B cell (primary cell): ENCODE measurements at regions not wholly inside any gene's neighbourhood (a gene's known extent, or its start where the extent isn't known, plus 50 kb on each side); places are given as distances from the start of the nearest gene placed in this dataset.

Experiments
- ATAC-seq: fragments of 200-7000 bp; cut with Tn5 transposase; one replicate; pipeline ENCODE4 v1.10.0; 2021; ENCODE audit warnings: low read depth, mild to moderate bottlenecking, moderate number of reproducible peaks, moderate library complexity
- CTCF ChIA-PET: fragments of 350-600 bp; sonication (Branson Sonifier 250); formaldehyde crosslinking; loops from one replicate; lab custom pipeline; 2021; ENCODE audit warnings: antibody characterized with exemption, inconsistent platforms; lab: Charles Lee
- POLR2A ChIA-PET: fragments of 350-600 bp; sonication (Branson Sonifier 250); formaldehyde crosslinking; loops from one replicate; lab custom pipeline; 2021; ENCODE audit warnings: antibody characterized with exemption; lab: Charles Lee
- DNase-seq: peaks from one replicate; pipeline ENCODE4 v3.0.0; 2013
- H2AFZ ChIP-seq: 2 replicates; pipeline ENCODE4 v1.6.1; 2012; ENCODE audit warnings: mild to moderate bottlenecking, low read depth, low read length; ENCODE audit not compliant: insufficient read depth, poor library complexity, severe bottlenecking
- H3K27ac ChIP-seq, 2 donors: 1 replicate in 1 of 2; 2 replicates in 1 of 2; pipeline ENCODE4 v1.5.1; 2012 to 2013; ENCODE audit warnings: low read length in 2 of 2, mild to moderate bottlenecking in 2 of 2, moderate library complexity in 1 of 2
- H3K27me3 ChIP-seq, 4 experiments: fragments of 200-600 bp in 1 of 4; sonication (generic) in 1 of 4; replicated peaks in 1 of 4; 1 replicate in 2 of 4; 2 replicates in 2 of 4; pipeline versions ENCODE4 v1.6.1 to v1.7.0; 2013 to 2016; ENCODE audit warnings: low read length in 3 of 4, mild to moderate bottlenecking in 2 of 4, mixed read lengths in 1 of 4, moderate library complexity in 1 of 4; ENCODE audit not compliant: insufficient read depth in 4 of 4, control insufficient read depth in 3 of 4; ENCODE audit errors: control extremely low read depth in 1 of 4
- H3K36me3 ChIP-seq, 2 experiments: replicated peaks in 1 of 2; 1 replicate in 1 of 2; 2 replicates in 1 of 2; pipeline versions ENCODE4 v1.6.1 to v1.7.1; 2013; ENCODE audit warnings: low read length in 1 of 2; ENCODE audit not compliant: insufficient read depth in 2 of 2, control insufficient read depth in 1 of 2; ENCODE audit errors: control extremely low read depth in 1 of 2, extremely low read depth in 1 of 2
- H3K4me1 ChIP-seq, 2 donors: fragments of 200-600 bp in 1 of 2; sonication (generic) in 1 of 2; 1 replicate in 1 of 2; 2 replicates in 1 of 2; pipeline versions ENCODE4 v1.5.1 to v1.6.1; 2013 to 2017; ENCODE audit warnings: low read length in 2 of 2; ENCODE audit not compliant: control insufficient read depth in 2 of 2, insufficient read depth in 2 of 2
- H3K4me2 ChIP-seq: replicated peaks from 2 replicates; pipeline ENCODE3; 2012; ENCODE audit warnings: mild to moderate bottlenecking, low read depth, low read length; ENCODE audit not compliant: poor library complexity, severe bottlenecking
- H3K4me3 ChIP-seq, 5 experiments: fragments of 200-600 bp in 1 of 5; sonication (generic) in 1 of 5; 1 replicate in 3 of 5; 2 replicates in 2 of 5; pipeline versions ENCODE4 v1.5.1 to v1.7.0; 2011 to 2016; ENCODE audit warnings: low read length in 4 of 5, mild to moderate bottlenecking in 4 of 5, low read depth in 2 of 5, control low read depth in 1 of 5, moderate library complexity in 1 of 5; ENCODE audit not compliant: insufficient read depth in 1 of 5; ENCODE audit errors: control extremely low read depth in 1 of 5, extremely low read depth in 1 of 5
- H3K79me2 ChIP-seq: fragments of 200-600 bp; sonication (generic); one replicate; pipeline ENCODE4 v1.6.0; 2016; ENCODE audit warnings: low read length; ENCODE audit not compliant: control insufficient read depth, insufficient read depth
- H3K9ac ChIP-seq: fragments of 200-600 bp; sonication (generic); 2 replicates; pipeline ENCODE4 v1.6.1; 2017; ENCODE audit warnings: mild to moderate bottlenecking, low read length, moderate library complexity
- H3K9me3 ChIP-seq, 3 donors: one replicate each; pipeline versions ENCODE4 v1.6.1 to v1.7.1; 2013; ENCODE audit warnings: low read length in 2 of 3; ENCODE audit not compliant: control insufficient read depth in 2 of 3, insufficient read depth in 1 of 3; ENCODE audit errors: control extremely low read depth in 1 of 3
- H4K20me1 ChIP-seq: 2 replicates; pipeline ENCODE4 v1.6.0; 2012; ENCODE audit warnings: mild to moderate bottlenecking, low read length; ENCODE audit not compliant: insufficient read depth, control insufficient read depth, poor library complexity, severe bottlenecking
- H3K27ac Mint-ChIP-seq: one replicate; pipeline ENCODE4 v1.8.0; 2021; ENCODE audit warnings: mixed read lengths
- H3K27me3 Mint-ChIP-seq: one replicate; pipeline ENCODE4 v1.8.0; 2021; ENCODE audit warnings: mixed read lengths
- H3K4me1 Mint-ChIP-seq: one replicate; pipeline ENCODE4 v1.8.0; 2021; ENCODE audit warnings: mixed read lengths
- H3K4me3 Mint-ChIP-seq: one replicate; pipeline ENCODE4 v1.8.0; 2021; ENCODE audit warnings: mixed read lengths
- H3K9me3 Mint-ChIP-seq: one replicate; pipeline ENCODE4 v1.8.0; 2022; ENCODE audit warnings: mixed read lengths; ENCODE audit not compliant: insufficient read depth
- EZH2 ChIP-seq: IDR thresholded peaks from 2 replicates; pipeline ENCODE4 v1.6.1; 2012; ENCODE audit warnings: borderline replicate concordance, low read depth, mild to moderate bottlenecking, moderate library complexity, low read length; ENCODE audit not compliant: insufficient read depth, poor library complexity, severe bottlenecking
- WGBS: methylation state at CpG from one replicate; pipeline ENCODE4 v1.1.5; 2013; ENCODE audit warnings: missing lambda C conversion rate; ENCODE audit not compliant: insufficient coverage; 5-methylcytosine and 5-hydroxymethylcytosine counted together
- intact Hi-C: fragments of 100-400 bp; cut with micrococcal nuclease; formaldehyde crosslinking; loops from one replicate; pipeline ENCODE4 v1.10.0; 2022
- TF ChIP-seq, protein P1 (sequence below): fragments of 200-600 bp; IDR thresholded peaks from one replicate; pipeline ENCODE4 v1.8.0; 2022; ENCODE audit warnings: antibody characterized with exemption, mild to moderate bottlenecking

DNA sequence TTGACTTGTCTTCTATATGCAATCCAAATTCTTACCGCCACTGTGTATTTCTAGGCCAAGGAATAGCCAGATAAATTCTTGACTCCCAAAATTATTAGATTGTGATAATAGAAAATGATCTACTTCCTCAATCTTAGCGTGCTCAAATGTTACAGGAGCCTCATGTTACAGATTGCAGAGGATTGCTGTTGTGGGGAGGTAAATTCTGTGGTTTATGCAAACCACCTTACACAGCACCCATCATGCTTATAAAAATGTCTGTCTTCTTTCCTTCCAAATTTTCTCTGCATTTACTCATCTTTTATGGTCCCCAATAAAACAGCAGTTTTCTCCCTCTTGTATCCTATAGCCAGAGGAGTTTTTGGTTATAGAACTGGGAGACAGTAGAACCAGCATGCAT, 420.2 kb upstream of the ROBO1 start:
- H3K4me1 Mint-ChIP-seq = no peaks in the 10 kb centered on the region
- DNase-seq (no peak), ATAC-seq (no peak)
- no CpG with 5 or more reads among the region's 2 CpGs for WGBS
- no peaks in the 10 kb centered on the region for H3K27me3 Mint-ChIP-seq
- H3K4me3 Mint-ChIP-seq = no peak overlapping the region
- TF ChIP-seq, protein P1, sequence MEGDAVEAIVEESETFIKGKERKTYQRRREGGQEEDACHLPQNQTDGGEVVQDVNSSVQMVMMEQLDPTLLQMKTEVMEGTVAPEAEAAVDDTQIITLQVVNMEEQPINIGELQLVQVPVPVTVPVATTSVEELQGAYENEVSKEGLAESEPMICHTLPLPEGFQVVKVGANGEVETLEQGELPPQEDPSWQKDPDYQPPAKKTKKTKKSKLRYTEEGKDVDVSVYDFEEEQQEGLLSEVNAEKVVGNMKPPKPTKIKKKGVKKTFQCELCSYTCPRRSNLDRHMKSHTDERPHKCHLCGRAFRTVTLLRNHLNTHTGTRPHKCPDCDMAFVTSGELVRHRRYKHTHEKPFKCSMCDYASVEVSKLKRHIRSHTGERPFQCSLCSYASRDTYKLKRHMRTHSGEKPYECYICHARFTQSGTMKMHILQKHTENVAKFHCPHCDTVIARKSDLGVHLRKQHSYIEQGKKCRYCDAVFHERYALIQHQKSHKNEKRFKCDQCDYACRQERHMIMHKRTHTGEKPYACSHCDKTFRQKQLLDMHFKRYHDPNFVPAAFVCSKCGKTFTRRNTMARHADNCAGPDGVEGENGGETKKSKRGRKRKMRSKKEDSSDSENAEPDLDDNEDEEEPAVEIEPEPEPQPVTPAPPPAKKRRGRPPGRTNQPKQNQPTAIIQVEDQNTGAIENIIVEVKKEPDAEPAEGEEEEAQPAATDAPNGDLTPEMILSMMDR = no peak
- Histone ChIP-seq H3K4me3 (no peak overlapping the region), H3K4me2 (no peak overlapping the region), H3K4me1 (no peaks in the 10 kb centered on the region), H3K79me2 (no peaks in the 10 kb centered on the region), H3K27ac (no peak overlapping the region), H3K27me3 (no peaks in the 10 kb centered on the region), H3K36me3 (no peaks in the 10 kb centered on the region), H3K9ac (no peak overlapping the region), H4K20me1 (no peaks in the 10 kb centered on the region), H3K9me3 (no peaks in the 10 kb centered on the region), H2AFZ (no peak overlapping the region)
- no peak overlapping the region for H3K27ac Mint-ChIP-seq
- intact Hi-C loops = no loop called here
- ChIA-PET CTCF (no interaction called here), POLR2A (no interaction called here)
- H3K9me3 Mint-ChIP-seq = peaks cover 8% of the 10 kb centered on the region

DNA sequence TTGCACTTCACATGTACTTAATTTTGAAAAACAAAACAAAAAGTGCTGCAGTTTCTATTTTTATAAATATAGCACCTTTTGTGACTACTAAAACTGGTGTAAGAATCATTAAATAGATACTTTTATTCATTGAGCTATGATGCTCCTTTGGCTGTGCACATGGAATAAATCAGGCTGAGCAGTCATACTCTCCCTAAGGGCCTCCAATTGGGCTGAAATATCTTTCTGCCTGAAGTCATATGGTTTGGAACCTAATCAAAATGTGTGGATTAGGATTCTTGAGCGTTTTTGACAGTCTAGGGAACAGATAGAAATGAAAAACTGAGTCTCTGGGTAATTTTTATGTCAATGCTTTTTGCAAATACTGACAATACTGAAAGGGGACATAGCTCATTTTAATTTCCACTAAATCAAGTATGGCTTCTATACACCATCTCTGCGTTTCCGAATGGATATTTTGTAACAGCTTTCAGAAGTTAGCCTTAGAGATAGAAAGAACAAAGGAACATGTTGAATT, 392.2 kb upstream of the ROBO1 start:
- H3K27me3 ChIP-seq = no peaks in the 10 kb centered on the region
- peaks cover 3% of the 10 kb centered on the region for H3K9me3 Mint-ChIP-seq
- no peak for ATAC-seq

More for the DNA sequence above, 392.2 kb upstream of the ROBO1 start:
- no peaks in the 10 kb centered on the region for H3K4me1 ChIP-seq
- Mint-ChIP-seq H3K4me3 (no peak overlapping the region), H3K4me1 (no peaks in the 10 kb centered on the region), H3K27ac (no peak overlapping the region), H3K27me3 (no peaks in the 10 kb centered on the region)
- POLR2A ChIA-PET = no interaction called here
- no peak for TF ChIP-seq EZH2
- TF ChIP-seq, protein P1 = no peak
- H3K4me2 ChIP-seq = no peak overlapping the region
- H3K36me3 ChIP-seq = no peaks in the 10 kb centered on the region
- CTCF ChIA-PET = no interaction called here
- H3K4me3 ChIP-seq = no peak overlapping the region
- no peaks in the 10 kb centered on the region for H4K20me1 ChIP-seq
- no peak for DNase-seq
- intact Hi-C loops = no loop called here
- no CpG with 5 or more reads among the region's 3 CpGs for WGBS
- H3K79me2 ChIP-seq = no peaks in the 10 kb centered on the region
- no peak overlapping the region for H2AFZ ChIP-seq
- no peak overlapping the region for H3K9ac ChIP-seq
- peaks cover 0 to 6% (median 0%) of the 10 kb centered on the region in 3 donors for H3K9me3 ChIP-seq
- H3K27ac ChIP-seq = no peak overlapping the region
